Fibroblast of pulmonary artery (primary cell): ENCODE measurements at regions not wholly inside any gene's neighbourhood (a gene's known extent, or its start where the extent isn't known, plus 50 kb on each side); places are given as distances from the start of the nearest gene placed in this dataset.
A peak's percentile ranks its signal among the peaks of the same experiment; 100 is the strongest.

Experiments
- DNase-seq: peaks from one replicate; pipeline ENCODE4 v3.0.0-alpha.2; 2010; ENCODE audit warnings: low read depth
- H3K4me3 ChIP-seq: replicated peaks from 2 replicates; pipeline ENCODE4 v1.5.1; 2011; ENCODE audit warnings: low read depth, mild to moderate bottlenecking, control low read depth, low read length, moderate library complexity
- TF ChIP-seq, protein P1 (sequence below): IDR thresholded peaks from 2 replicates; pipeline ENCODE4 v1.5.1; 2011; ENCODE audit warnings: mild to moderate bottlenecking, control low read depth, low read length, inconsistent platforms; ENCODE audit errors: missing control alignments

GRCh38 chr9:69981686-69982445 is 61.8 kb upstream of the MAMDC2 start:
- DNase-seq, result peak; percentile 71
- TF ChIP-seq, protein P1, sequence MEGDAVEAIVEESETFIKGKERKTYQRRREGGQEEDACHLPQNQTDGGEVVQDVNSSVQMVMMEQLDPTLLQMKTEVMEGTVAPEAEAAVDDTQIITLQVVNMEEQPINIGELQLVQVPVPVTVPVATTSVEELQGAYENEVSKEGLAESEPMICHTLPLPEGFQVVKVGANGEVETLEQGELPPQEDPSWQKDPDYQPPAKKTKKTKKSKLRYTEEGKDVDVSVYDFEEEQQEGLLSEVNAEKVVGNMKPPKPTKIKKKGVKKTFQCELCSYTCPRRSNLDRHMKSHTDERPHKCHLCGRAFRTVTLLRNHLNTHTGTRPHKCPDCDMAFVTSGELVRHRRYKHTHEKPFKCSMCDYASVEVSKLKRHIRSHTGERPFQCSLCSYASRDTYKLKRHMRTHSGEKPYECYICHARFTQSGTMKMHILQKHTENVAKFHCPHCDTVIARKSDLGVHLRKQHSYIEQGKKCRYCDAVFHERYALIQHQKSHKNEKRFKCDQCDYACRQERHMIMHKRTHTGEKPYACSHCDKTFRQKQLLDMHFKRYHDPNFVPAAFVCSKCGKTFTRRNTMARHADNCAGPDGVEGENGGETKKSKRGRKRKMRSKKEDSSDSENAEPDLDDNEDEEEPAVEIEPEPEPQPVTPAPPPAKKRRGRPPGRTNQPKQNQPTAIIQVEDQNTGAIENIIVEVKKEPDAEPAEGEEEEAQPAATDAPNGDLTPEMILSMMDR, result no peak
- no peak overlapping the region for H3K4me3 ChIP-seq

- no peak for DNase-seq
- no peak overlapping the region for H3K4me3 ChIP-seq
- TF ChIP-seq, protein P1, result no peak
Observed at GRCh38 chr9:69984831-69985230, 58.8 kb upstream of the MAMDC2 start.

- DNase-seq, result no peak
- H3K4me3 ChIP-seq, result no peak overlapping the region
- TF ChIP-seq, protein P1, result no peak
Observed at GRCh38 chr9:69985971-69986370, 57.7 kb upstream of the MAMDC2 start.

GRCh38 chr9:69986970-69987369 is 56.7 kb upstream of the MAMDC2 start:
- TF ChIP-seq, protein P1, result no peak
- no peak for DNase-seq
- H3K4me3 ChIP-seq, result no peak overlapping the region

- no peak for DNase-seq
- H3K4me3 ChIP-seq, result no peak overlapping the region
- TF ChIP-seq, protein P1, result no peak
Observed at GRCh38 chr9:69987457-69987856, 56.2 kb upstream of the MAMDC2 start.

GRCh38 chr9:69993110-69993509 is 50.5 kb upstream of the MAMDC2 start:
- H3K4me3 ChIP-seq, result no peak overlapping the region
- TF ChIP-seq, protein P1, result no peak
- no peak for DNase-seq
